C4-2B (cell line): ENCODE measurements at regions not wholly inside any gene's neighbourhood (a gene's known extent, or its start where the extent isn't known, plus 50 kb on each side); places are given as distances from the start of the nearest gene placed in this dataset.

Experiments
- H3K27ac ChIP-seq: fragments of 450-650 bp; 2 replicates; pipeline ENCODE4 v1.5.1; 2017
- CTCF ChIP-seq: fragments of 450-650 bp; conservative IDR thresholded peaks from 2 replicates; pipeline ENCODE4 v1.5.1; 2017; ENCODE audit warnings: mild to moderate bottlenecking
- ZFX ChIP-seq: fragments of 450-650 bp; IDR thresholded peaks from 2 replicates; pipeline ENCODE4 v1.6.1; 2017

- TF ChIP-seq CTCF (no peak), ZFX (no peak)
- H3K27ac ChIP-seq, result no peak overlapping the region
Measured at GRCh38 chr2:37537316-37537715, 134.1 kb downstream of the CDC42EP3 start.

- TF ChIP-seq ZFX (no peak), CTCF (no peak)
- no peak overlapping the region for H3K27ac ChIP-seq
Measured at GRCh38 chr2:37541516-37541915, 129.9 kb downstream of the CDC42EP3 start.

- no peak overlapping the region for H3K27ac ChIP-seq
- TF ChIP-seq CTCF (no peak), ZFX (no peak)
Measured at GRCh38 chr2:37543999-37544557, 127.4 kb downstream of the CDC42EP3 start.

GRCh38 chr2:37544591-37545031 is 126.8 kb downstream of the CDC42EP3 start:
- no peak for TF ChIP-seq CTCF
- no peak for TF ChIP-seq ZFX
- H3K27ac ChIP-seq, result no peak overlapping the region

- no peak overlapping the region for H3K27ac ChIP-seq
- TF ChIP-seq ZFX, result no peak
- TF ChIP-seq CTCF, result no peak
Measured at GRCh38 chr2:37549598-37549997, 121.8 kb downstream of the CDC42EP3 start.

GRCh38 chr2:37550190-37550589 is 121.3 kb downstream of the CDC42EP3 start:
- no peak overlapping the region for H3K27ac ChIP-seq
- TF ChIP-seq CTCF (no peak), ZFX (no peak)

GRCh38 chr2:37551783-37552182 is 119.7 kb downstream of the CDC42EP3 start:
- TF ChIP-seq CTCF, result no peak
- no peak for TF ChIP-seq ZFX
- no peak overlapping the region for H3K27ac ChIP-seq
